ENCODE measurements at regions not wholly inside any gene's neighbourhood (a gene's known extent, or its start where the extent isn't known, plus 50 kb on each side); places are given as distances from the start of the nearest gene placed in this dataset.

GRCh38 chr4:183029365-183029764 lies 69.7 kb upstream of the WWC2 start:
- TF ChIP-seq CTCF (IDR thresholded peaks at IDR 0.05) (no peak), POLR2AphosphoS5 (IDR thresholded peaks at IDR 0.05; ENCODE audit: low read depth, low read length) (no peak), REST (IDR thresholded peaks at IDR 0.05; ENCODE audit: insufficient read depth in 1 of 2, low read depth in 2 of 2, low read length in 1 of 2) (no peak), SIN3A (IDR thresholded peaks at IDR 0.05; ENCODE audit: borderline replicate concordance, insufficient read depth, low read depth, low read length) (no peak)
